GM23338 (cell line): ENCODE measurements at regions not wholly inside any gene's neighbourhood (a gene's known extent, or its start where the extent isn't known, plus 50 kb on each side); places are given as distances from the start of the nearest gene placed in this dataset.
A peak's percentile ranks its signal among the peaks of the same experiment; 100 is the strongest.

Source experiments
- ATAC-seq: fragments of 200-7000 bp; cut with Tn5 transposase; 3 replicates; pipeline ENCODE4 v1.9.1; 2020
- DNase-seq: peaks from one replicate; pipeline ENCODE4 v3.0.0-alpha.2; 2015; ENCODE audit warnings: low spot score
- H2AFZ ChIP-seq: fragments of 200-600 bp; sonication (generic); 2 replicates; pipeline ENCODE4 v1.8.0; 2016; ENCODE audit warnings: antibody characterized with exemption, mild to moderate bottlenecking, moderate library complexity
- H3F3A ChIP-seq: fragments of 200-600 bp; sonication (generic); replicated peaks from 2 replicates; pipeline ENCODE4 v1.8.0; 2017; ENCODE audit warnings: antibody characterized with exemption, mixed run types, low read depth
- H3K27ac ChIP-seq: fragments of 200-600 bp; sonication (generic); 2 replicates; pipeline ENCODE4 v1.6.1; 2016; ENCODE audit warnings: low read depth
- H3K27me3 ChIP-seq: fragments of 200-600 bp; sonication (generic); 2 replicates; pipeline ENCODE4 v1.8.0; 2016; ENCODE audit warnings: mild to moderate bottlenecking, mixed run types, moderate library complexity; ENCODE audit not compliant: insufficient read depth
- H3K36me3 ChIP-seq: fragments of 200-600 bp; sonication (generic); 2 replicates; pipeline ENCODE4 v1.8.0; 2016; ENCODE audit warnings: mild to moderate bottlenecking; ENCODE audit not compliant: insufficient read depth
- H3K4me1 ChIP-seq: fragments of 200-600 bp; sonication (generic); 2 replicates; pipeline ENCODE4 v1.8.0; 2016; ENCODE audit warnings: mild to moderate bottlenecking, moderate library complexity; ENCODE audit not compliant: insufficient read depth
- H3K4me2 ChIP-seq: fragments of 200-600 bp; sonication (generic); 2 replicates; pipeline ENCODE4 v1.7.1; 2017; ENCODE audit warnings: mixed run types
- H3K4me3 ChIP-seq: fragments of 200-600 bp; sonication (generic); 2 replicates; pipeline ENCODE4 v1.6.1; 2016; ENCODE audit warnings: mixed run types
- H3K79me2 ChIP-seq: fragments of 200-600 bp; sonication (generic); replicated peaks from 2 replicates; pipeline ENCODE4 v1.8.0; 2017; ENCODE audit warnings: mild to moderate bottlenecking; ENCODE audit not compliant: insufficient read depth
- H3K9me2 ChIP-seq: fragments of 200-600 bp; sonication (generic); 2 replicates; pipeline ENCODE4 v1.8.0; 2017; ENCODE audit not compliant: insufficient read depth
- H4K20me1 ChIP-seq: fragments of 200-600 bp; sonication (generic); replicated peaks from 2 replicates; pipeline ENCODE4 v1.8.0; 2017; ENCODE audit warnings: mild to moderate bottlenecking; ENCODE audit not compliant: insufficient read depth
- H3K27ac Mint-ChIP-seq: 2 replicates; pipeline ENCODE4 v1.8.0; 2020; ENCODE audit warnings: inconsistent platforms, mild to moderate bottlenecking, moderate library complexity, mixed read lengths
- H3K27me3 Mint-ChIP-seq: 3 replicates; pipeline ENCODE4 v1.8.0; 2022; ENCODE audit warnings: low read depth, mild to moderate bottlenecking, moderate library complexity, mixed read lengths, inconsistent platforms; ENCODE audit not compliant: insufficient read depth, poor library complexity
- H3K36me3 Mint-ChIP-seq: 3 replicates; pipeline ENCODE4 v1.8.0; 2021; ENCODE audit warnings: low read depth, mild to moderate bottlenecking, inconsistent platforms, moderate library complexity, mixed read lengths
- H3K4me1 Mint-ChIP-seq: 3 replicates; pipeline ENCODE4 v1.8.0; 2020; ENCODE audit warnings: mild to moderate bottlenecking, inconsistent platforms, mixed read lengths
- H3K4me3 Mint-ChIP-seq: 3 replicates; pipeline ENCODE4 v1.8.0; 2021; ENCODE audit warnings: moderate library complexity, mild to moderate bottlenecking, inconsistent platforms, mixed read lengths
- H3K9me3 Mint-ChIP-seq: 3 replicates; pipeline ENCODE4 v1.8.0; 2020; ENCODE audit warnings: moderate library complexity, mild to moderate bottlenecking, inconsistent platforms, mixed read lengths
- CREB1 ChIP-seq: fragments of 250-450 bp; sonication (Bioruptor Pico); IDR thresholded peaks from 2 replicates; pipeline ENCODE4 v1.5.0; 2020; ENCODE audit warnings: low read depth, mild to moderate bottlenecking, moderate library complexity
- CTCF ChIP-seq, 2 experiments: fragments of 200-600 bp in 1 of 2; sonication (generic) in 1 of 2; conservative IDR thresholded peaks; 2 replicates each; pipeline versions ENCODE4 v1.5.1 to v1.6.1; 2016 to 2017; ENCODE audit warnings: antibody characterized with exemption in 2 of 2, low read depth in 2 of 2, mild to moderate bottlenecking in 2 of 2, moderate library complexity in 1 of 2
- ETS1 ChIP-seq: IDR thresholded peaks from 2 replicates; pipeline ENCODE4 v1.6.1; 2016; ENCODE audit warnings: antibody characterized with exemption
- EZH2phosphoT487 ChIP-seq: fragments of 200-600 bp; sonication (generic); IDR thresholded peaks from one replicate; pipeline ENCODE4 v1.8.1; 2018; ENCODE audit warnings: antibody characterized with exemption; ENCODE audit not compliant: unreplicated experiment
- JUNB ChIP-seq: IDR thresholded peaks from one replicate; pipeline ENCODE4 v1.6.1; 2016; ENCODE audit warnings: antibody characterized with exemption; ENCODE audit not compliant: unreplicated experiment
- NANOG ChIP-seq: IDR thresholded peaks from 2 replicates; pipeline ENCODE4 v1.6.1; 2016; ENCODE audit warnings: antibody characterized with exemption, borderline replicate concordance
- POLR2AphosphoS5 ChIP-seq: IDR thresholded peaks from 2 replicates; pipeline ENCODE4 v1.6.1; 2016; ENCODE audit warnings: antibody characterized with exemption, low read depth
- REST ChIP-seq: IDR thresholded peaks from one replicate; pipeline ENCODE4 v1.6.1; 2018; ENCODE audit warnings: antibody characterized with exemption; ENCODE audit not compliant: unreplicated experiment
- ZNF114 ChIP-seq: fragments of 250-450 bp; sonication (Bioruptor Pico); IDR thresholded peaks from 2 replicates; pipeline ENCODE4 v1.5.0; 2020; ENCODE audit warnings: mild to moderate bottlenecking, moderate library complexity
- ZNF331 ChIP-seq: fragments of 250-450 bp; sonication (Bioruptor Pico); IDR thresholded peaks from 2 replicates; pipeline ENCODE4 v1.5.0; 2020; ENCODE audit warnings: low read depth, mild to moderate bottlenecking, moderate library complexity
- ZNF462 ChIP-seq: fragments of 250-450 bp; sonication (Bioruptor Pico); IDR thresholded peaks from 2 replicates; pipeline ENCODE4 v1.5.0; 2020; ENCODE audit warnings: mild to moderate bottlenecking, moderate library complexity

GRCh38 chr13:109370496-109370895 lies 415.9 kb downstream of the IRS2 start:
- Mint-ChIP-seq H3K36me3 (no peaks in the 10 kb centered on the region), H3K4me1 (peaks cover 12% of the 10 kb centered on the region), H3K27ac (no peak overlapping the region), H3K4me3 (no peak overlapping the region), H3K27me3 (peaks cover 4% of the 10 kb centered on the region), H3K9me3 (no peaks in the 10 kb centered on the region)
- H3K4me2 ChIP-seq = no peak overlapping the region
- no peaks in the 10 kb centered on the region for H3K27me3 ChIP-seq
- no peak for TF ChIP-seq CTCF (conservative IDR thresholded peaks at IDR 0.05; ENCODE audit: low read depth in 2 of 2)
- no peak for TF ChIP-seq POLR2AphosphoS5
- no peak for TF ChIP-seq REST
- no peak for TF ChIP-seq ZNF462 (CRISPR knock-in tag)
- TF ChIP-seq JUNB = no peak
- TF ChIP-seq ZNF114 = no peak
- no peak for TF ChIP-seq EZH2phosphoT487
- TF ChIP-seq CREB1 (CRISPR knock-in tag) = no peak
- no peak for TF ChIP-seq ZNF331 (CRISPR knock-in tag)
- TF ChIP-seq NANOG = no peak
- TF ChIP-seq ETS1 = no peak
- no peaks in the 10 kb centered on the region for H3K9me2 ChIP-seq
- DNase-seq = no peak
- H2AFZ ChIP-seq = peak overlapping the region; percentile 80
- no peaks in the 10 kb centered on the region for H3F3A ChIP-seq
- H3K4me1 ChIP-seq = no peaks in the 10 kb centered on the region
- H3K27ac ChIP-seq = no peak overlapping the region
- no peaks in the 10 kb centered on the region for H4K20me1 ChIP-seq
- H3K36me3 ChIP-seq = no peaks in the 10 kb centered on the region
- H3K4me3 ChIP-seq = no peak overlapping the region
- ATAC-seq = no peak
- H3K79me2 ChIP-seq = no peaks in the 10 kb centered on the region
